Middle frontal gyrus (tissue), 1 donor: ENCODE measurements at regions not wholly inside any gene's neighbourhood (a gene's known extent, or its start where the extent isn't known, plus 50 kb on each side); places are given as distances from the start of the nearest gene placed in this dataset.

ENCODE experiments used
- DNase-seq: peaks from one replicate; pipeline ENCODE4 v3.0.0-alpha.2; 2015; ENCODE audit warnings: low spot score; ENCODE audit errors: extremely low spot score

GRCh38 chr4:3670521-3671519 lies 95.4 kb upstream of the ADRA2C start:
- no peak for DNase-seq

- no peak for DNase-seq
These were observed 96.6 kb upstream of the ADRA2C start for GRCh38 chr4:3669553-3669949.

- no peak for DNase-seq
These were observed 97.2 kb upstream of the ADRA2C start for GRCh38 chr4:3668825-3669552.

- no peak for DNase-seq
These were observed 98.9 kb upstream of the ADRA2C start for GRCh38 chr4:3667258-3667657.

- no peak for DNase-seq
These were observed 99.9 kb upstream of the ADRA2C start for GRCh38 chr4:3666263-3666662.

GRCh38 chr4:3665360-3665891 lies 100.8 kb upstream of the ADRA2C start:
- no peak for DNase-seq

- no peak for DNase-seq
These were observed 102.4 kb upstream of the ADRA2C start for GRCh38 chr4:3663791-3664190.

GRCh38 chr4:3662516-3662915 lies 103.7 kb upstream of the ADRA2C start:
- no peak for DNase-seq

GRCh38 chr4:3661989-3662388 lies 104.2 kb upstream of the ADRA2C start:
- DNase-seq, result no peak

GRCh38 chr4:3660928-3661515 lies 105.2 kb upstream of the ADRA2C start:
- no peak for DNase-seq

- DNase-seq, result no peak
These were observed 105.9 kb upstream of the ADRA2C start for GRCh38 chr4:3660086-3660927.

GRCh38 chr4:3659131-3659530 lies 107.1 kb upstream of the ADRA2C start:
- DNase-seq, result no peak

- no peak for DNase-seq
These were observed 107.7 kb upstream of the ADRA2C start for GRCh38 chr4:3658530-3658913.

GRCh38 chr4:3657902-3658529 lies 108.2 kb upstream of the ADRA2C start:
- no peak for DNase-seq

GRCh38 chr4:3656416-3657356 lies 109.5 kb upstream of the ADRA2C start:
- no peak for DNase-seq

GRCh38 chr4:3655963-3656362 lies 110.2 kb upstream of the ADRA2C start:
- no peak for DNase-seq

- DNase-seq, result no peak
These were observed 110.7 kb upstream of the ADRA2C start for GRCh38 chr4:3655485-3655884.

GRCh38 chr4:3654036-3654807 lies 112.0 kb upstream of the ADRA2C start:
- DNase-seq, result no peak

- no peak for DNase-seq
These were observed 113.6 kb upstream of the ADRA2C start for GRCh38 chr4:3652586-3652985.
